PC-9 (cell line): ENCODE measurements at regions not wholly inside any gene's neighbourhood (a gene's known extent, or its start where the extent isn't known, plus 50 kb on each side); places are given as distances from the start of the nearest gene placed in this dataset.

ENCODE experiments used
- CTCF ChIP-seq: fragments of 200-600 bp; sonication (generic); conservative IDR thresholded peaks from 2 replicates; pipeline ENCODE4 v1.6.1; 2017; ENCODE audit warnings: mixed run types, antibody characterized with exemption, mild to moderate bottlenecking, moderate library complexity
- EZH2 ChIP-seq: fragments of 200-600 bp; sonication (generic); IDR thresholded peaks from 2 replicates; pipeline ENCODE4 v1.8.0; 2017; ENCODE audit warnings: antibody characterized with exemption, low read depth

- no peak for TF ChIP-seq CTCF
- no peak for TF ChIP-seq EZH2
Measured at GRCh38 chr10:29771376-29771775, 136.6 kb upstream of the SVIL start.
